IPS-NIHi7 (cell line): ENCODE measurements at regions not wholly inside any gene's neighbourhood (a gene's known extent, or its start where the extent isn't known, plus 50 kb on each side); places are given as distances from the start of the nearest gene placed in this dataset.

Experiments used
- DNase-seq: peaks from one replicate; pipeline ENCODE4 v3.0.0; 2012; ENCODE audit warnings: mixed read lengths; ENCODE audit errors: extremely low spot score

- no peak for DNase-seq
Measured at GRCh38 chr4:90007494-90008167, 113.0 kb downstream of the MMRN1 start.

DNA sequence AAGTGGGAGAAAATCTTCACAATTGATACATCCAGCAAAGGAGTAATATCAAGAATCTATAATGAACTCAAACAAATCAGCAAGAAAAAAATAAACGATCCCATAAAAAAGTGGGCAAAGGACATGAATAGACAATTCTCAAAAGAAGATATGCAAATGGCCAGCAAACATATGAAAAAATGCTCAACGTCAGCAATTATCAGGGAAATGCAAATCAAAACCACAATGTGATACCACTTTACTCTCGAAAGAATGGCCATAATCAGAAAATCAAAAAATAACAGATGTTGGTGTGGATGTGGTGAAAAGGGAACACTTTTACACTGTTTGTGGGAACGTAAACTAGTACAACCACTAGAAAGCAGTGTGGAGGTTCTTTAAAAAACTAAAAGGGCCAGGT lies 114.3 kb upstream of the CCSER1 start:
- DNase-seq: no peak

DNA sequence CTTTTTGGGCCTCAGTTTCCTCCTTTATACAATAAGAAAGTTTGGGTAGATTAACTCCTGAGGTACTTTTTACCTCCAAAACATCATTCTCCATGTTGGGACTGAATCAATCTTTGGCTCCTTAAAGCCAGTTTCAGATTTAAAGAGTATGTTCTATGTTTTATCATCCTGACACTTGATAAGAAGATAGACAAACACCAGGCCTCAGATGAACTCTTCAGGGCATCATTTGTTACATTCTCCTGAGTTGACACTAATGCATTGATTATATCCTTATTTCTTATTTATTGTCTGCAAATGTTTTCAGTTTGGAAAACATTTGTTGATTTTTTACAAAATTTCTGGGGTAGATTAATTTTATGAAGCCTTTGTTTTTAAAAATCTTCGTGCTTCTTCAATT lies 102.7 kb upstream of the CCSER1 start:
- DNase-seq: no peak

- DNase-seq: no peak
Measured at GRCh38 chr4:90025248-90025647, 101.9 kb upstream of the CCSER1 start.

- no peak for DNase-seq
Measured at GRCh38 chr4:90027565-90027964, 99.6 kb upstream of the CCSER1 start.

- DNase-seq: no peak
Measured at GRCh38 chr4:90028460-90028859, 98.7 kb upstream of the CCSER1 start.

DNA sequence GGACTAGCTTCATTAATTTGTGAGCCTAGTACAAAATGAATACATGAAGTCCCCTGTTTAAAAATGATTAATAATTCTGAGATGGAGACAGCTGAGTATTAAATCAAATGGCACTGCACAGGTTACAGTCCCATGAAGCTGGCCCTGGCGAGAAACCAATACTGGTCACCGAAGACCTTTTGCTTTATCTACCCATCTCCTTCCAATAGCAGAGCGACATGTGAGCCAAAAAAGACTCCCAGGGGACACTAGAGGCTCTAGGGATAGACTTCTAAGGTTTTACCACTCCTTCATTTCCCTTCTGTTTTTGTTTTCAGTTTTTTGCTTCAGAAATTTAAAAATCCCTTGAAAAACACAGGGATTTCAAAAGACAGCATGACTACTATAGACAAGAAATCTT lies 97.0 kb upstream of the CCSER1 start:
- no peak for DNase-seq

- DNase-seq: peak; percentile 46
Measured at GRCh38 chr4:90030953-90031352, 96.2 kb upstream of the CCSER1 start.

- no peak for DNase-seq
Measured at GRCh38 chr4:90039122-90039521, 88.1 kb upstream of the CCSER1 start.

DNA sequence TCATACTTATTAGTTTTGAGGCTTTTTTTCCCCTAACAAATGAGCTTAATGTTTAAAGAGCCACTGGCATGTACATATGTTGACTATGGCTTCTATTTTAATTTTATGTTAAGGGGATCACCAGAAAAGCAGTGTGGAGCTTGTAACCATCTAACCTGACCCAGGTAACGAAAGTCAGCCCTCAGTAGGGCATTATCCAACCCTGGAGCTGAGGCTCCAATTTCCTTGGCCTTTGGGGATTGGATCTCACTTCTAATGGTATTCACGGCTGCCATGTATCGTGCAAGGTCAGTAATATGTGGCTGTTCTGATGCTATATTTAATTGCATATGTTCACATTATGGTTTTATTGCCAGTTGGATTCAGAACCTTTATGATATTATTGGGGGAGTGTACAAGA lies 75.2 kb upstream of the CCSER1 start:
- DNase-seq: no peak

- no peak for DNase-seq
Measured at GRCh38 chr4:90057091-90057490, 70.1 kb upstream of the CCSER1 start.

GRCh38 chr4:90060039-90060438 lies 67.2 kb upstream of the CCSER1 start:
- DNase-seq: no peak

DNA sequence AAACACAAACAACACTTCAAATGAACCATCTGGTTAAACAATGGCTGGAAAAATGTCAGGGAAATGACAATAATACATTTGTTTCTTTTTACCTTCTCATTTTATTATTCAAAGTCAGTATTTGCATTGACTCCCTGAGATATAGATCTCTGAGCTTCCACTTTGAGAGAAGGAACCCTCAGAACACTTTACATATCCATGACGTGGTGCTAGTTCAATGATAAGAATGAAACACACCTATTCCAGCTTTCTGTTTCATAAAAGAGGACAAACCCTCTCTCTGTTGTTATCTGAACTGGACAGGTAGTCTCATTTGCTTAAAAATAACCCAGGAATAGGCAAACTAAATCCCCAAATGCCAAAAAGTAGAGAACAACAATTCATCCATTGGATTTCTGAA lies 65.3 kb upstream of the CCSER1 start:
- DNase-seq: no peak

DNA sequence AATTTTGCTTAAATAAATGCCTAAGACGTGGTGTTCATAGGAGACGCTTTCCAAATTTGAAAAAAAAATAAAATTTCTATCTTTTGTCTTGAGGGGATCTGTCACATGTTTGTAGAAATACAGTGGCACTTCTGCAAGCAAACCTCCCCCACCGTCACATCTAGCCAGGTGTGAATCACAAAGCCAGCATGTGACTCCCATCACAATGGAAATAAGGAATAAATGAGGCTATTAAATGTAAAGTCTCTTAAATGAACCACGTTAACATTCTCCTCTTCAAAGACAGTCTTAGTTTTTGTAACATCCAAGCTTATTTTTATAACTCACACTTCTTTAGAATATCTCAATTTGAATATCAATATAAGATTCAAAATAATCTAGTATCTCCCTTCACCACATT lies 63.0 kb upstream of the CCSER1 start:
- no peak for DNase-seq

GRCh38 chr4:90069151-90069550 lies 58.0 kb upstream of the CCSER1 start:
- no peak for DNase-seq

GRCh38 chr4:90071289-90072235 lies 55.6 kb upstream of the CCSER1 start:
- no peak for DNase-seq

- DNase-seq: peak; percentile 30
Measured at GRCh38 chr4:90074322-90074886, 52.8 kb upstream of the CCSER1 start.
